ENCODE measurements at regions not wholly inside any gene's neighbourhood (a gene's known extent, or its start where the extent isn't known, plus 50 kb on each side); places are given as distances from the start of the nearest gene placed in this dataset.

DNA sequence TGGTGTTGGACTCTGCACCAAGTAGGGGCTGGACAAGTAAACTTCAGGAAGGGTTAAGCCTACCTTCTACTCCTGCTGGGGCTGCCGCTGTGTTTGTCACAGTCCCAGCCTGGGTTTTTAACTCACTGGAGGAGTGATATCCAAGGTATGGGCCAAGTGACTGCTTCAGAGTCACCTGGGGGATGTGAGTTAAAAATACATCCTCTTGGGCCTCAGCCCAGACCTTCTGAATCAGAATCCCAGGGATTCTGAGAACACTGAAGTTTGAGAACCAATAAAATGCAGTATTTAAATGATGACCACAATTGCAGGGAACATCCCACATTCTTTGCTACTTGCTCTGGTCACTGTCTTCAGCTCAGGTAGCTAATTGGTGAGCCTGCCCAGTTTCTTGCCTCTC is 95.1 kb upstream of the DNAH5 start:
- TF ChIP-seq, protein P1, sequence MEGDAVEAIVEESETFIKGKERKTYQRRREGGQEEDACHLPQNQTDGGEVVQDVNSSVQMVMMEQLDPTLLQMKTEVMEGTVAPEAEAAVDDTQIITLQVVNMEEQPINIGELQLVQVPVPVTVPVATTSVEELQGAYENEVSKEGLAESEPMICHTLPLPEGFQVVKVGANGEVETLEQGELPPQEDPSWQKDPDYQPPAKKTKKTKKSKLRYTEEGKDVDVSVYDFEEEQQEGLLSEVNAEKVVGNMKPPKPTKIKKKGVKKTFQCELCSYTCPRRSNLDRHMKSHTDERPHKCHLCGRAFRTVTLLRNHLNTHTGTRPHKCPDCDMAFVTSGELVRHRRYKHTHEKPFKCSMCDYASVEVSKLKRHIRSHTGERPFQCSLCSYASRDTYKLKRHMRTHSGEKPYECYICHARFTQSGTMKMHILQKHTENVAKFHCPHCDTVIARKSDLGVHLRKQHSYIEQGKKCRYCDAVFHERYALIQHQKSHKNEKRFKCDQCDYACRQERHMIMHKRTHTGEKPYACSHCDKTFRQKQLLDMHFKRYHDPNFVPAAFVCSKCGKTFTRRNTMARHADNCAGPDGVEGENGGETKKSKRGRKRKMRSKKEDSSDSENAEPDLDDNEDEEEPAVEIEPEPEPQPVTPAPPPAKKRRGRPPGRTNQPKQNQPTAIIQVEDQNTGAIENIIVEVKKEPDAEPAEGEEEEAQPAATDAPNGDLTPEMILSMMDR (IDR thresholded peaks at IDR 0.05): no peak
- TF ChIP-seq POLR2A (IDR thresholded peaks at IDR 0.05): no peak

All from testis (tissue), 2 donors.